Left colon (tissue), 2 donors: ENCODE measurements at regions not wholly inside any gene's neighbourhood (a gene's known extent, or its start where the extent isn't known, plus 50 kb on each side); places are given as distances from the start of the nearest gene placed in this dataset.
"Not testable (repeated sequence)": the region's sequence is repeated elsewhere in the genome, so short reads cannot be mapped to it uniquely, and the experiment has no call there.

ENCODE experiments used
- ATAC-seq: fragments of 200-7000 bp; cut with Tn5 transposase; one replicate; pipeline ENCODE4 v1.9.1; 2020; ENCODE audit warnings: mild to moderate bottlenecking, moderate library complexity
- DNase-seq, 2 donors: peaks; one replicate each; pipeline ENCODE4 v3.0.0-alpha.2; 2020
- intact Hi-C, 2 donors: fragments of 100-400 bp; cut with DNase I in 1 of 2; cut with micrococcal nuclease in 1 of 2; formaldehyde crosslinking; loops; one replicate each; pipeline versions ENCODE4 v1.11.2 to v1.14.0; 2022; cut with DNase I, micrococcal nuclease
- donor health status: DM: no; HTN: no; CAD: no.
- donor health status: DM: yes; HTN: yes; CAD: no.

GRCh38 chr1:69102058-69102457 is 465.7 kb upstream of the LRRC7 start:
- ATAC-seq, intact Hi-C loops, DNase-seq: not testable (repeated sequence)

- intact Hi-C loops = no loop called here
- DNase-seq (no peak), ATAC-seq (no peak)
Measured at GRCh38 chr1:69103213-69103612, 464.5 kb upstream of the LRRC7 start.

GRCh38 chr1:69103705-69104385 is 463.9 kb upstream of the LRRC7 start:
- ATAC-seq (no peak), DNase-seq (no peak)
- intact Hi-C loops = no loop called here

- intact Hi-C loops = no loop called here
- ATAC-seq (no peak), DNase-seq (no peak)
Measured at GRCh38 chr1:69104894-69105293, 462.8 kb upstream of the LRRC7 start.

- intact Hi-C loops = no loop called here
- DNase-seq (no peak), ATAC-seq (no peak)
Measured at GRCh38 chr1:69109277-69109676, 458.4 kb upstream of the LRRC7 start.

GRCh38 chr1:69110851-69111250 is 456.9 kb upstream of the LRRC7 start:
- ATAC-seq (no peak), DNase-seq (no peak)
- intact Hi-C loops = no loop called here

GRCh38 chr1:69120126-69120741 is 447.5 kb upstream of the LRRC7 start:
- ATAC-seq, intact Hi-C loops, DNase-seq: not testable (repeated sequence)

- DNase-seq (no peak), ATAC-seq (no peak)
- intact Hi-C loops = no loop called here
Measured at GRCh38 chr1:69120817-69121216, 446.9 kb upstream of the LRRC7 start.

- DNase-seq (no peak), ATAC-seq (no peak)
- intact Hi-C loops = no loop called here
Measured at GRCh38 chr1:69121723-69122122, 446.0 kb upstream of the LRRC7 start.

- DNase-seq (no peak), ATAC-seq (no peak)
- intact Hi-C loops = no loop called here
Measured at GRCh38 chr1:69122373-69122772, 445.3 kb upstream of the LRRC7 start.

GRCh38 chr1:69123486-69123885 is 444.2 kb upstream of the LRRC7 start:
- DNase-seq = no peak
- intact Hi-C loops = no loop called here
- no peak for ATAC-seq

GRCh38 chr1:69126796-69127195 is 440.9 kb upstream of the LRRC7 start:
- ATAC-seq (no peak), DNase-seq (no peak)
- intact Hi-C loops = no loop called here

GRCh38 chr1:69128204-69128603 is 439.5 kb upstream of the LRRC7 start:
- DNase-seq = no peak
- intact Hi-C loops = no loop called here
- ATAC-seq = no peak

GRCh38 chr1:69129538-69129937 is 438.2 kb upstream of the LRRC7 start:
- DNase-seq = no peak
- intact Hi-C loops = no loop called here
- ATAC-seq = no peak

GRCh38 chr1:69138172-69138571 is 429.6 kb upstream of the LRRC7 start:
- ATAC-seq (no peak), DNase-seq (no peak)
- intact Hi-C loops = no loop called here

GRCh38 chr1:69139007-69139406 is 428.7 kb upstream of the LRRC7 start:
- ATAC-seq (no peak), DNase-seq (no peak)
- intact Hi-C loops = no loop called here

- ATAC-seq (no peak), DNase-seq (no peak)
- intact Hi-C loops = no loop called here
Measured at GRCh38 chr1:69146303-69146702, 421.4 kb upstream of the LRRC7 start.

GRCh38 chr1:69148731-69149130 is 419.0 kb upstream of the LRRC7 start:
- no peak for DNase-seq
- intact Hi-C loops = no loop called here
- no peak for ATAC-seq

GRCh38 chr1:69157046-69157756 is 410.5 kb upstream of the LRRC7 start:
- DNase-seq (no peak), ATAC-seq (no peak)
- intact Hi-C loops = no loop called here

- ATAC-seq (no peak), DNase-seq (no peak)
- intact Hi-C loops = no loop called here
Measured at GRCh38 chr1:69163241-69163640, 404.5 kb upstream of the LRRC7 start.
